Activated CD4-positive, alpha-beta T cell treated with anti-CD3 and anti-CD28 coated beads, Interleukin-2, amount 10 ng/mL, durations not matched to agents 7 days and 5 days (primary cell): ENCODE measurements at regions not wholly inside any gene's neighbourhood (a gene's known extent, or its start where the extent isn't known, plus 50 kb on each side); places are given as distances from the start of the nearest gene placed in this dataset.

Source experiments
- CTCF ChIA-PET: fragments of 350-600 bp; sonication (Branson Sonifier 250); formaldehyde crosslinking; loops from one replicate; lab custom pipeline; 2021; ENCODE audit warnings: antibody characterized with exemption; lab: Charles Lee
- POLR2A ChIA-PET: fragments of 350-600 bp; sonication (Branson Sonifier 250); formaldehyde crosslinking; loops from one replicate; lab custom pipeline; 2021; ENCODE audit warnings: antibody characterized with exemption; lab: Charles Lee
- DNase-seq: peaks from one replicate; pipeline ENCODE4 v3.0.0-alpha.2; 2020
- H3K27ac Mint-ChIP-seq: one replicate; pipeline ENCODE4 v1.8.0; 2021; ENCODE audit warnings: mild to moderate bottlenecking, moderate library complexity, mixed read lengths
- H3K27me3 Mint-ChIP-seq: one replicate; pipeline ENCODE4 v1.8.0; 2021; ENCODE audit warnings: mixed read lengths
- H3K36me3 Mint-ChIP-seq: one replicate; pipeline ENCODE4 v1.8.0; 2021; ENCODE audit warnings: low read depth, mixed read lengths
- H3K4me1 Mint-ChIP-seq: one replicate; pipeline ENCODE4 v1.8.0; 2021; ENCODE audit warnings: mixed read lengths
- H3K4me3 Mint-ChIP-seq: one replicate; pipeline ENCODE4 v1.8.0; 2021; ENCODE audit warnings: mild to moderate bottlenecking, moderate library complexity, mixed read lengths
- H3K9me3 Mint-ChIP-seq: one replicate; pipeline ENCODE4 v1.8.0; 2021; ENCODE audit warnings: mixed read lengths

- Mint-ChIP-seq H3K27ac (no peak overlapping the region), H3K36me3 (no peaks in the 10 kb centered on the region), H3K4me3 (no peak overlapping the region), H3K9me3 (no peaks in the 10 kb centered on the region), H3K27me3 (peaks cover 9% of the 10 kb centered on the region), H3K4me1 (no peaks in the 10 kb centered on the region)
- DNase-seq = no peak
- CTCF ChIA-PET = interaction anchor here (0.6 kb wide), 1 partner anchor 1032 kb away, joined by 4 read pairs; no protein-coding TSS in a partner anchor
- POLR2A ChIA-PET = no interaction called here
Measured at GRCh38 chr5:99133921-99134320, 205.1 kb upstream of the CHD1 start.

- H3K36me3 Mint-ChIP-seq = no peaks in the 10 kb centered on the region
Measured at GRCh38 chr5:99129768-99130501, 201.1 kb upstream of the CHD1 start.

GRCh38 chr5:99122976-99123375 is 194.2 kb upstream of the CHD1 start:
- Mint-ChIP-seq H3K27me3 (peaks cover 5% of the 10 kb centered on the region), H3K4me1 (no peaks in the 10 kb centered on the region)
- POLR2A ChIA-PET = no interaction called here

More at GRCh38 chr5:99129768-99130501, 201.1 kb upstream of the CHD1 start:
- Mint-ChIP-seq H3K9me3 (no peaks in the 10 kb centered on the region), H3K4me1 (no peaks in the 10 kb centered on the region), H3K27me3 (peaks cover 4% of the 10 kb centered on the region), H3K27ac (no peak overlapping the region), H3K4me3 (no peak overlapping the region)
- no peak for DNase-seq
- ChIA-PET CTCF (no interaction called here), POLR2A (no interaction called here)

DNA sequence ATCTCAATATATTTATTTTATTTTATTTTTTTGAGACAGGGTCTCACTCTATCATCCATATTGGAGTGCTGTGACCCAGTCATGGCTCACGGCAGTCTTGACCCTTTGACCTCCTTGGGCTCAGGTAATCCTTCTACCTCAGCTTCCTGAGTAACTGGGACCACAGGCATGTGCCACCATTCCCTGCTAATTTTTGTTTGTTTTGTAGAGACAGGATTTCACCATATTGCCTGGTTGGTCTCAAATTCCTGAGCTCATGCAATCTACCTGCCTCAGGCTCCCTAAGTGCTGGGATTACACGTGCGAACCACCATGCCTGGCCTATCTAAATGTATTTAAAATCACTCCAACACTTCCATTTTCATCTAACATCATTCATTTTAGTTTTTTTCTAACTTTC is 190.5 kb upstream of the CHD1 start:
- no peaks in the 10 kb centered on the region for H3K9me3 Mint-ChIP-seq
- H3K27ac Mint-ChIP-seq = no peak overlapping the region
- ChIA-PET POLR2A (no interaction called here), CTCF (no interaction called here)
- no peaks in the 10 kb centered on the region for H3K4me1 Mint-ChIP-seq
- no peaks in the 10 kb centered on the region for H3K36me3 Mint-ChIP-seq
- peaks cover 4% of the 10 kb centered on the region for H3K27me3 Mint-ChIP-seq
- DNase-seq = no peak
- H3K4me3 Mint-ChIP-seq = no peak overlapping the region

More at GRCh38 chr5:99122976-99123375, 194.2 kb upstream of the CHD1 start:
- Mint-ChIP-seq H3K36me3 (no peaks in the 10 kb centered on the region), H3K9me3 (no peaks in the 10 kb centered on the region), H3K4me3 (no peak overlapping the region), H3K27ac (no peak overlapping the region)
- CTCF ChIA-PET = no interaction called here
- DNase-seq = no peak

DNA sequence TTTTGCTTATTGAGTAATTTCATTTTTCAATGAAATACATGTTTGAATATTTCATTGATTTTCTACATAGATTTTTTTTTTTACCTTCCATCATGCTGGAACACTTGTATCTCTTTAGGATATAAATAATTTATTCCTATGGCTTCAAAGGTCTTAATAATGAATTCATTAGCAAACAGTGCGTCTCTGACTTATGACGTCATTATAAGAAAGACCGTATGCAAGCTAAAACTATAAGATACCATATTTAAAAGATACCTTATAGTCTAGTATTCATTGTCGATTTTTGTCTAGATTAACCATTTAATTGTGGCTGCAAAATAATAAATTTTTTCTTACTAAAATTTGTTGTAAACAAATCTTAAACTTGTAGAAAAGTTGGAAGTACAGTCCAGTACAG is 187.7 kb upstream of the CHD1 start:
- no peak for DNase-seq
- Mint-ChIP-seq H3K27ac (no peak overlapping the region), H3K4me3 (no peak overlapping the region), H3K4me1 (no peaks in the 10 kb centered on the region), H3K27me3 (peaks cover 5% of the 10 kb centered on the region), H3K9me3 (no peaks in the 10 kb centered on the region), H3K36me3 (no peaks in the 10 kb centered on the region)
- POLR2A ChIA-PET = no interaction called here
- CTCF ChIA-PET = no interaction called here

GRCh38 chr5:99109894-99110293 is 181.1 kb upstream of the CHD1 start:
- H3K27ac Mint-ChIP-seq = no peak overlapping the region
- no peaks in the 10 kb centered on the region for H3K4me1 Mint-ChIP-seq
- CTCF ChIA-PET = no interaction called here
- no peak overlapping the region for H3K4me3 Mint-ChIP-seq
- H3K36me3 Mint-ChIP-seq = no peaks in the 10 kb centered on the region
- POLR2A ChIA-PET = no interaction called here
- H3K9me3 Mint-ChIP-seq = no peaks in the 10 kb centered on the region
- H3K27me3 Mint-ChIP-seq = peaks cover 6% of the 10 kb centered on the region
- no peak for DNase-seq

- no peak overlapping the region for H3K4me3 Mint-ChIP-seq
- H3K9me3 Mint-ChIP-seq = no peaks in the 10 kb centered on the region
- ChIA-PET CTCF (interaction anchor here (0.7 to 0.8 kb wide), 2 partner anchors 187 to 1018 kb away, joined by 3 read pairs; no protein-coding TSS in a partner anchor), POLR2A (no interaction called here)
- H3K4me1 Mint-ChIP-seq = no peaks in the 10 kb centered on the region
- DNase-seq = no peak
- no peaks in the 10 kb centered on the region for H3K36me3 Mint-ChIP-seq
- no peak overlapping the region for H3K27ac Mint-ChIP-seq
- peaks cover 4% of the 10 kb centered on the region for H3K27me3 Mint-ChIP-seq
Measured at GRCh38 chr5:99105216-99105615, 176.4 kb upstream of the CHD1 start.

DNA sequence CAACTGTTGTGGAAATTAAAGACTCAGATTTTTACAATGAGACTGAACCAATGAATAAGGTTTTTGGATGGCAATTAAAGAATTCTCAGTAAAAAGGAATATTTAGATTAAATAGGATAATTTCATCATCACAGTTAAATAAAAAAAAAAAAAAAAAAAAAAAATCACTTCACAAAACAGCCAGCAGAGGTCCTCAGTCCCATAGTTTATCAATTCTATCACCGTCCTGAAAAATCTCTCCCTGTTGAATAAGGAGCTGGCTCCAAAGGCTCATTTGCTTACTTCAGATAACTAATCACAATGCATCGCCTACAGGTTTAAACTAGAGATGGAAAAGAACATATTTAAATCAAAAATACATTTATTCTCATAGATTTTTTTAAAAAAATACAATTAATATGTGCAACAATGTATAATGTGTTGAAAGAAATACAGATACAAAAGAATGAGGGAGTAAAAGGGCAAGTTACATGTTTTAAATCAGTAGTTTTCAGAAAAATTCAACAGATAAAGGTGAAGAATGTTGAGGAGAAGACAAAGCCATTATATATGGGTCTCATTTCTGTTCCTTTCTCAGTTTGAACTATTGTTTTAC is 175.8 kb upstream of the CHD1 start:
- ChIA-PET POLR2A (no interaction called here), CTCF (interaction anchor here (0.6 to 0.7 kb wide), 3 partner anchors 185 to 1172 kb away, joined by 3 read pairs; no protein-coding TSS in a partner anchor)
- Mint-ChIP-seq H3K4me1 (no peaks in the 10 kb centered on the region), H3K36me3 (no peaks in the 10 kb centered on the region), H3K27ac (no peak overlapping the region), H3K9me3 (no peaks in the 10 kb centered on the region), H3K4me3 (no peak overlapping the region), H3K27me3 (peaks cover 8% of the 10 kb centered on the region)
- no peak for DNase-seq

GRCh38 chr5:99102073-99102697 is 173.4 kb upstream of the CHD1 start:
- POLR2A ChIA-PET = no interaction called here
- Mint-ChIP-seq H3K4me1 (no peaks in the 10 kb centered on the region), H3K4me3 (no peak overlapping the region), H3K27ac (no peak overlapping the region), H3K27me3 (peaks cover 9% of the 10 kb centered on the region), H3K36me3 (no peaks in the 10 kb centered on the region), H3K9me3 (no peaks in the 10 kb centered on the region)
- CTCF ChIA-PET = interaction anchor here (1.0 kb wide), 1 partner anchor 10 kb away, joined by 3 read pairs; no protein-coding TSS in a partner anchor
- DNase-seq = no peak

GRCh38 chr5:99099691-99100090 is 170.9 kb upstream of the CHD1 start:
- no peaks in the 10 kb centered on the region for H3K36me3 Mint-ChIP-seq
- no peak for DNase-seq
- ChIA-PET CTCF (no interaction called here), POLR2A (no interaction called here)
- H3K27me3 Mint-ChIP-seq = peaks cover 9% of the 10 kb centered on the region
- no peaks in the 10 kb centered on the region for H3K9me3 Mint-ChIP-seq
- no peak overlapping the region for H3K4me3 Mint-ChIP-seq
- no peaks in the 10 kb centered on the region for H3K4me1 Mint-ChIP-seq
- H3K27ac Mint-ChIP-seq = no peak overlapping the region

DNA sequence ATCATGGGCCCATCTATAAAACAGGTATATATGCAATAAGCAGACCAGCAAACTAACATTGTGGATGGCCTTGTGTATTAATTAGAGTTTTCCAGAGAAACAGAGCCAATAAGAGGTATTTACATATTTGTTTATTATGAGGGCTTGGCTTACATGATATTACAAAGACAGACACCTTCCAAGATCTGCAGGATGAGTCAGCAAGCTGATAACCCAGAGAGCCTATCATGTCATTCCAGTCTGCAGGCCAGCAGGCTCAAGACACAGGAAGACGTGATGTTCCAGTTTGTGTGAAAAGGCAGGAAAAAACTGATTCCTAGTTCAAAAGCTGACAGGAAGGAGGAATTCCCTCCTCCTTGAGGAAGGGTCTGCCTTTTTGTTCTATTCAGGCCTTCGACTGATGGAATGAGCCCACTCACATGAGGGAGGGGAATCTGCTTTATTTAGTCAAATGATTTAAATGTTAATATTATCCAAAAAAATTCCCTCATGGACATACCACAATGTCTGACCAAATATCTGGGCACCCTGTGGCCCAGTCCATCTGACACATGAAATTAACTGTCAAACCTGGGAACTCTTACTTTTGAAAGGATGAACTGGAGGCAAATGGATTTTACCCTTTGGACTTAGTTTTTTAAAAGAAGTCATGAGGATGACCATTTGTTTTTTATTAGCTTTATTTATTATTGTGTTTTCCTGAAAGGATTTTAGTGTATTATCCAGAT is 161.2 kb upstream of the CHD1 start:
- H3K4me1 Mint-ChIP-seq = peaks cover 2% of the 10 kb centered on the region
- ChIA-PET POLR2A (no interaction called here), CTCF (no interaction called here)
- H3K4me3 Mint-ChIP-seq = no peak overlapping the region
- DNase-seq = no peak
- peaks cover 4% of the 10 kb centered on the region for H3K27me3 Mint-ChIP-seq
- H3K27ac Mint-ChIP-seq = no peak overlapping the region
- no peaks in the 10 kb centered on the region for H3K36me3 Mint-ChIP-seq
- H3K9me3 Mint-ChIP-seq = no peaks in the 10 kb centered on the region

DNA sequence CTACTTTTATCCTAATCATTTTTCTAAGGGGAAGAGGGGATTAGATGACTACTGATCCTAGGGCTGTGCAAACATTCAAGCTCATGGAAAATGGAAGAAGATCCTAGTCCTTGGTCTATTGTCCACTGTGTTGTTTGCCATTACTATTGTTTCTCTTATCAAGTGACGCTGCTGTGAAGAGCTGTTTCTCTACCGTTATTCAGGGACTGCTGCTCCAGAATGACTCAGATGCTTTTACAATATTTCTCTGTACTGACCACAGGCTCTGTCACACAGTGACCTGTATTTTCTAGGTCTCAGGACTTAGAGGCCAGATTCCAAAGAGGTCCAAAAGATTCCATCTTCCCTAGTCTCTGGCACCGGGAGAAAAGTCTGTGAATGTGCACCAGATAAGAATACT is 159.5 kb upstream of the CHD1 start:
- Mint-ChIP-seq H3K4me3 (no peak overlapping the region), H3K36me3 (no peaks in the 10 kb centered on the region), H3K9me3 (no peaks in the 10 kb centered on the region), H3K27me3 (peaks cover 4% of the 10 kb centered on the region), H3K27ac (no peak overlapping the region), H3K4me1 (peaks cover 2% of the 10 kb centered on the region)
- ChIA-PET CTCF (no interaction called here), POLR2A (no interaction called here)
- DNase-seq = no peak

GRCh38 chr5:99083197-99083596 is 154.4 kb upstream of the CHD1 start:
- no peak overlapping the region for H3K4me3 Mint-ChIP-seq
- no peak overlapping the region for H3K27ac Mint-ChIP-seq
- no peaks in the 10 kb centered on the region for H3K36me3 Mint-ChIP-seq
- H3K27me3 Mint-ChIP-seq = peaks cover 6% of the 10 kb centered on the region
- ChIA-PET POLR2A (no interaction called here), CTCF (no interaction called here)
- H3K9me3 Mint-ChIP-seq = no peaks in the 10 kb centered on the region
- peaks cover 2% of the 10 kb centered on the region for H3K4me1 Mint-ChIP-seq
- DNase-seq = no peak
